H1 (cell line): ENCODE measurements at regions not wholly inside any gene's neighbourhood (a gene's known extent, or its start where the extent isn't known, plus 50 kb on each side); places are given as distances from the start of the nearest gene placed in this dataset.

Experiments
- CHD1 ChIP-seq: IDR thresholded peaks from 2 replicates; pipeline ENCODE4 v1.6.1; 2012; ENCODE audit warnings: low read depth, low read length, improper control_type of control experiment
- EP300 ChIP-seq, 2 experiments: IDR thresholded peaks; 1 replicate in 1 of 2; 2 replicates in 1 of 2; pipeline ENCODE4 v1.6.1; 2011 to 2012; ENCODE audit warnings: low read depth in 2 of 2, low read length in 2 of 2, mild to moderate bottlenecking in 2 of 2, borderline replicate concordance in 1 of 2, inconsistent platforms in 1 of 2, moderate library complexity in 1 of 2
- TF ChIP-seq, protein P1 (sequence below): fragments of 300-600 bp; sonication (generic); IDR thresholded peaks from 2 replicates; pipeline ENCODE4 v1.7.1; 2012; ENCODE audit warnings: low read length, moderate library complexity, mild to moderate bottlenecking, inconsistent platforms; ENCODE audit not compliant: insufficient replicate concordance

DNA sequence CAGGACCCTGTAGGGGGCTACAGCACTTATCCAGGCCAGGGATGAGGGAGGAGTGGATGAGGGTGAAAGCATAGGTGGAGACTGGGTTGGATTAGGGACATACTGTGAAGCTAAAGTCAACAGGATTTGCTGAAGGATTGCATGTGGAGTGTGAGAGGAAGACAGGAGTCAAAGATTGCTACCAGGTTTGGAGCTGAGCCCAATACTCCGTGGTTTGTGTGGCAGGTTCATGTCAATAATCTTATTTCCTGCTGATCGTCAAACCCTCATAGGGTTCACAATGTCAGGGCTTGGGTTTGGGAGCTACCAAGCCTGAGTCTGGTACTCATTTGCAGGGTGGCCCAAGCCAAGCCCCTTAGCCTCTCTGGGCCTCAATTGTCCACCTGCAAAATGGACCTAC is 77.1 kb upstream of the PLXNC1 start (continued):
- TF ChIP-seq, protein P1, sequence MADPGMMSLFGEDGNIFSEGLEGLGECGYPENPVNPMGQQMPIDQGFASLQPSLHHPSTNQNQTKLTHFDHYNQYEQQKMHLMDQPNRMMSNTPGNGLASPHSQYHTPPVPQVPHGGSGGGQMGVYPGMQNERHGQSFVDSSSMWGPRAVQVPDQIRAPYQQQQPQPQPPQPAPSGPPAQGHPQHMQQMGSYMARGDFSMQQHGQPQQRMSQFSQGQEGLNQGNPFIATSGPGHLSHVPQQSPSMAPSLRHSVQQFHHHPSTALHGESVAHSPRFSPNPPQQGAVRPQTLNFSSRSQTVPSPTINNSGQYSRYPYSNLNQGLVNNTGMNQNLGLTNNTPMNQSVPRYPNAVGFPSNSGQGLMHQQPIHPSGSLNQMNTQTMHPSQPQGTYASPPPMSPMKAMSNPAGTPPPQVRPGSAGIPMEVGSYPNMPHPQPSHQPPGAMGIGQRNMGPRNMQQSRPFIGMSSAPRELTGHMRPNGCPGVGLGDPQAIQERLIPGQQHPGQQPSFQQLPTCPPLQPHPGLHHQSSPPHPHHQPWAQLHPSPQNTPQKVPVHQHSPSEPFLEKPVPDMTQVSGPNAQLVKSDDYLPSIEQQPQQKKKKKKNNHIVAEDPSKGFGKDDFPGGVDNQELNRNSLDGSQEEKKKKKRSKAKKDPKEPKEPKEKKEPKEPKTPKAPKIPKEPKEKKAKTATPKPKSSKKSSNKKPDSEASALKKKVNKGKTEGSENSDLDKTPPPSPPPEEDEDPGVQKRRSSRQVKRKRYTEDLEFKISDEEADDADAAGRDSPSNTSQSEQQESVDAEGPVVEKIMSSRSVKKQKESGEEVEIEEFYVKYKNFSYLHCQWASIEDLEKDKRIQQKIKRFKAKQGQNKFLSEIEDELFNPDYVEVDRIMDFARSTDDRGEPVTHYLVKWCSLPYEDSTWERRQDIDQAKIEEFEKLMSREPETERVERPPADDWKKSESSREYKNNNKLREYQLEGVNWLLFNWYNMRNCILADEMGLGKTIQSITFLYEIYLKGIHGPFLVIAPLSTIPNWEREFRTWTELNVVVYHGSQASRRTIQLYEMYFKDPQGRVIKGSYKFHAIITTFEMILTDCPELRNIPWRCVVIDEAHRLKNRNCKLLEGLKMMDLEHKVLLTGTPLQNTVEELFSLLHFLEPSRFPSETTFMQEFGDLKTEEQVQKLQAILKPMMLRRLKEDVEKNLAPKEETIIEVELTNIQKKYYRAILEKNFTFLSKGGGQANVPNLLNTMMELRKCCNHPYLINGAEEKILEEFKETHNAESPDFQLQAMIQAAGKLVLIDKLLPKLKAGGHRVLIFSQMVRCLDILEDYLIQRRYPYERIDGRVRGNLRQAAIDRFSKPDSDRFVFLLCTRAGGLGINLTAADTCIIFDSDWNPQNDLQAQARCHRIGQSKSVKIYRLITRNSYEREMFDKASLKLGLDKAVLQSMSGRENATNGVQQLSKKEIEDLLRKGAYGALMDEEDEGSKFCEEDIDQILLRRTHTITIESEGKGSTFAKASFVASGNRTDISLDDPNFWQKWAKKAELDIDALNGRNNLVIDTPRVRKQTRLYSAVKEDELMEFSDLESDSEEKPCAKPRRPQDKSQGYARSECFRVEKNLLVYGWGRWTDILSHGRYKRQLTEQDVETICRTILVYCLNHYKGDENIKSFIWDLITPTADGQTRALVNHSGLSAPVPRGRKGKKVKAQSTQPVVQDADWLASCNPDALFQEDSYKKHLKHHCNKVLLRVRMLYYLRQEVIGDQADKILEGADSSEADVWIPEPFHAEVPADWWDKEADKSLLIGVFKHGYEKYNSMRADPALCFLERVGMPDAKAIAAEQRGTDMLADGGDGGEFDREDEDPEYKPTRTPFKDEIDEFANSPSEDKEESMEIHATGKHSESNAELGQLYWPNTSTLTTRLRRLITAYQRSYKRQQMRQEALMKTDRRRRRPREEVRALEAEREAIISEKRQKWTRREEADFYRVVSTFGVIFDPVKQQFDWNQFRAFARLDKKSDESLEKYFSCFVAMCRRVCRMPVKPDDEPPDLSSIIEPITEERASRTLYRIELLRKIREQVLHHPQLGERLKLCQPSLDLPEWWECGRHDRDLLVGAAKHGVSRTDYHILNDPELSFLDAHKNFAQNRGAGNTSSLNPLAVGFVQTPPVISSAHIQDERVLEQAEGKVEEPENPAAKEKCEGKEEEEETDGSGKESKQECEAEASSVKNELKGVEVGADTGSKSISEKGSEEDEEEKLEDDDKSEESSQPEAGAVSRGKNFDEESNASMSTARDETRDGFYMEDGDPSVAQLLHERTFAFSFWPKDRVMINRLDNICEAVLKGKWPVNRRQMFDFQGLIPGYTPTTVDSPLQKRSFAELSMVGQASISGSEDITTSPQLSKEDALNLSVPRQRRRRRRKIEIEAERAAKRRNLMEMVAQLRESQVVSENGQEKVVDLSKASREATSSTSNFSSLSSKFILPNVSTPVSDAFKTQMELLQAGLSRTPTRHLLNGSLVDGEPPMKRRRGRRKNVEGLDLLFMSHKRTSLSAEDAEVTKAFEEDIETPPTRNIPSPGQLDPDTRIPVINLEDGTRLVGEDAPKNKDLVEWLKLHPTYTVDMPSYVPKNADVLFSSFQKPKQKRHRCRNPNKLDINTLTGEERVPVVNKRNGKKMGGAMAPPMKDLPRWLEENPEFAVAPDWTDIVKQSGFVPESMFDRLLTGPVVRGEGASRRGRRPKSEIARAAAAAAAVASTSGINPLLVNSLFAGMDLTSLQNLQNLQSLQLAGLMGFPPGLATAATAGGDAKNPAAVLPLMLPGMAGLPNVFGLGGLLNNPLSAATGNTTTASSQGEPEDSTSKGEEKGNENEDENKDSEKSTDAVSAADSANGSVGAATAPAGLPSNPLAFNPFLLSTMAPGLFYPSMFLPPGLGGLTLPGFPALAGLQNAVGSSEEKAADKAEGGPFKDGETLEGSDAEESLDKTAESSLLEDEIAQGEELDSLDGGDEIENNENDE: no peak
- TF ChIP-seq EP300 (IDR thresholded peaks at IDR 0.05; ENCODE audit: borderline replicate concordance in 1 of 2, low read depth in 2 of 2, low read length in 2 of 2) (no peak), CHD1 (no peak)
